GM21786 (cell line): ENCODE measurements at regions not wholly inside any gene's neighbourhood (a gene's known extent, or its start where the extent isn't known, plus 50 kb on each side); places are given as distances from the start of the nearest gene placed in this dataset.

ENCODE experiments used
- ATAC-seq: cut with Tn5 transposase; IDR thresholded peaks from one replicate; pipeline ENCODE4 v1.9.1; 2021; ENCODE audit not compliant: unreplicated experiment

- ATAC-seq: no peak
Measured at GRCh38 chr2:60067006-60067405, 486.4 kb downstream of the BCL11A start.

GRCh38 chr2:60066096-60066839 lies 487.2 kb downstream of the BCL11A start:
- no peak for ATAC-seq

- ATAC-seq: no peak
Measured at GRCh38 chr2:60064687-60065389, 488.6 kb downstream of the BCL11A start.

GRCh38 chr2:60058781-60059180 lies 494.7 kb downstream of the BCL11A start:
- ATAC-seq: no peak

- no peak for ATAC-seq
Measured at GRCh38 chr2:60054571-60055340, 498.7 kb downstream of the BCL11A start.

- ATAC-seq: no peak
Measured at GRCh38 chr2:60053791-60054190, 499.7 kb downstream of the BCL11A start.

- ATAC-seq: no peak
Measured at GRCh38 chr2:60052601-60053000, 500.9 kb downstream of the BCL11A start.

GRCh38 chr2:60051991-60052390 lies 501.5 kb downstream of the BCL11A start:
- no peak for ATAC-seq

- no peak for ATAC-seq
Measured at GRCh38 chr2:60047944-60048525, 505.4 kb downstream of the BCL11A start.

- no peak for ATAC-seq
Measured at GRCh38 chr2:60047347-60047746, 506.1 kb downstream of the BCL11A start.

GRCh38 chr2:60046529-60046928 lies 506.9 kb downstream of the BCL11A start:
- ATAC-seq: no peak

GRCh38 chr2:60045456-60045855 lies 508.0 kb downstream of the BCL11A start:
- ATAC-seq: no peak

- no peak for ATAC-seq
Measured at GRCh38 chr2:60044484-60044883, 509.0 kb downstream of the BCL11A start.

GRCh38 chr2:60042023-60042422 lies 511.4 kb downstream of the BCL11A start:
- no peak for ATAC-seq

GRCh38 chr2:60033325-60033724 lies 520.1 kb downstream of the BCL11A start:
- no peak for ATAC-seq

- no peak for ATAC-seq
Measured at GRCh38 chr2:60029566-60029883, 523.9 kb downstream of the BCL11A start.

GRCh38 chr2:60028849-60029565 lies 524.4 kb downstream of the BCL11A start:
- no peak for ATAC-seq

GRCh38 chr2:60025496-60025895 lies 528.0 kb downstream of the BCL11A start:
- no peak for ATAC-seq

GRCh38 chr2:60023256-60023985 lies 530.0 kb downstream of the BCL11A start:
- no peak for ATAC-seq

GRCh38 chr2:60007671-60008070 lies 545.8 kb downstream of the BCL11A start:
- ATAC-seq: no peak
